OCI-LY3 (cell line): ENCODE measurements at regions not wholly inside any gene's neighbourhood (a gene's known extent, or its start where the extent isn't known, plus 50 kb on each side); places are given as distances from the start of the nearest gene placed in this dataset.

Source experiments
- CTCF ChIP-seq: fragments of 200-600, 300-600 bp; sonication (generic); IDR thresholded peaks from 2 replicates; pipeline ENCODE4 v1.5.1; 2014; ENCODE audit warnings: antibody characterized with exemption, low read length, low read depth
- EZH2phosphoT487 ChIP-seq: fragments of 200-600 bp; shearing (Covaris generic); IDR thresholded peaks from 2 replicates; pipeline ENCODE4 v1.6.1; 2018; ENCODE audit warnings: antibody characterized with exemption, mixed run types, low read depth

- no peak for TF ChIP-seq CTCF
- TF ChIP-seq EZH2phosphoT487 = no peak
Measured at GRCh38 chr12:82578725-82579124, 108.0 kb upstream of the TMTC2 start.
